HL-60 (cell line): ENCODE measurements at regions not wholly inside any gene's neighbourhood (a gene's known extent, or its start where the extent isn't known, plus 50 kb on each side); places are given as distances from the start of the nearest gene placed in this dataset.
"Not testable (repeated sequence)": the region's sequence is repeated elsewhere in the genome, so short reads cannot be mapped to it uniquely, and the experiment has no call there.

Experiments used
- DNase-seq, 2 experiments: peaks; one replicate each; pipeline ENCODE4 v3.0.0-alpha.2; 2010 to 2020; ENCODE audit warnings: low read depth in 1 of 2, low spot score in 1 of 2
- H3K27ac ChIP-seq: fragments of 250-450 bp; sonication (Bioruptor Pico); replicated peaks from 2 replicates; pipeline ENCODE4 v1.5.1; 2020; ENCODE audit warnings: mild to moderate bottlenecking, moderate library complexity
- H3K27me3 ChIP-seq: fragments of 250-450 bp; sonication (Bioruptor Pico); 2 replicates; pipeline ENCODE4 v1.5.1; 2021; ENCODE audit warnings: mild to moderate bottlenecking, moderate library complexity; ENCODE audit not compliant: insufficient read depth, poor library complexity, severe bottlenecking
- H3K4me3 ChIP-seq: replicated peaks from 2 replicates; pipeline ENCODE4 v1.5.1; 2011; ENCODE audit warnings: mild to moderate bottlenecking, control low read depth, low read length; ENCODE audit not compliant: insufficient read depth
- GABPA ChIP-seq: IDR thresholded peaks from 2 replicates; pipeline ENCODE4 v1.6.1; 2012; ENCODE audit warnings: low read depth
- POLR2AphosphoS5 ChIP-seq: IDR thresholded peaks from 2 replicates; pipeline ENCODE4 v1.6.1; 2012; ENCODE audit warnings: low read depth
- SPI1 ChIP-seq: IDR thresholded peaks from 2 replicates; pipeline ENCODE4 v1.6.1; 2012; ENCODE audit warnings: low read depth, mild to moderate bottlenecking, borderline replicate concordance
- TF ChIP-seq, protein P1 (sequence below): IDR thresholded peaks from 2 replicates; pipeline ENCODE4 v1.6.1; 2012; ENCODE audit warnings: low read depth; ENCODE audit not compliant: insufficient replicate concordance
- TF ChIP-seq, protein P2 (sequence below): IDR thresholded peaks from one replicate; pipeline ENCODE4 v1.5.1; 2011; ENCODE audit warnings: low read length, control low read depth, inconsistent platforms; ENCODE audit not compliant: insufficient read depth

- Histone ChIP-seq H3K27me3 (no peaks in the 10 kb centered on the region), H3K4me3 (no peak overlapping the region), H3K27ac (no peak overlapping the region)
- no peak for DNase-seq
- TF ChIP-seq GABPA (no peak), POLR2AphosphoS5 (no peak), SPI1 (no peak)
- TF ChIP-seq, protein P1, sequence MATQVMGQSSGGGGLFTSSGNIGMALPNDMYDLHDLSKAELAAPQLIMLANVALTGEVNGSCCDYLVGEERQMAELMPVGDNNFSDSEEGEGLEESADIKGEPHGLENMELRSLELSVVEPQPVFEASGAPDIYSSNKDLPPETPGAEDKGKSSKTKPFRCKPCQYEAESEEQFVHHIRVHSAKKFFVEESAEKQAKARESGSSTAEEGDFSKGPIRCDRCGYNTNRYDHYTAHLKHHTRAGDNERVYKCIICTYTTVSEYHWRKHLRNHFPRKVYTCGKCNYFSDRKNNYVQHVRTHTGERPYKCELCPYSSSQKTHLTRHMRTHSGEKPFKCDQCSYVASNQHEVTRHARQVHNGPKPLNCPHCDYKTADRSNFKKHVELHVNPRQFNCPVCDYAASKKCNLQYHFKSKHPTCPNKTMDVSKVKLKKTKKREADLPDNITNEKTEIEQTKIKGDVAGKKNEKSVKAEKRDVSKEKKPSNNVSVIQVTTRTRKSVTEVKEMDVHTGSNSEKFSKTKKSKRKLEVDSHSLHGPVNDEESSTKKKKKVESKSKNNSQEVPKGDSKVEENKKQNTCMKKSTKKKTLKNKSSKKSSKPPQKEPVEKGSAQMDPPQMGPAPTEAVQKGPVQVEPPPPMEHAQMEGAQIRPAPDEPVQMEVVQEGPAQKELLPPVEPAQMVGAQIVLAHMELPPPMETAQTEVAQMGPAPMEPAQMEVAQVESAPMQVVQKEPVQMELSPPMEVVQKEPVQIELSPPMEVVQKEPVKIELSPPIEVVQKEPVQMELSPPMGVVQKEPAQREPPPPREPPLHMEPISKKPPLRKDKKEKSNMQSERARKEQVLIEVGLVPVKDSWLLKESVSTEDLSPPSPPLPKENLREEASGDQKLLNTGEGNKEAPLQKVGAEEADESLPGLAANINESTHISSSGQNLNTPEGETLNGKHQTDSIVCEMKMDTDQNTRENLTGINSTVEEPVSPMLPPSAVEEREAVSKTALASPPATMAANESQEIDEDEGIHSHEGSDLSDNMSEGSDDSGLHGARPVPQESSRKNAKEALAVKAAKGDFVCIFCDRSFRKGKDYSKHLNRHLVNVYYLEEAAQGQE = no peak
- TF ChIP-seq, protein P2, sequence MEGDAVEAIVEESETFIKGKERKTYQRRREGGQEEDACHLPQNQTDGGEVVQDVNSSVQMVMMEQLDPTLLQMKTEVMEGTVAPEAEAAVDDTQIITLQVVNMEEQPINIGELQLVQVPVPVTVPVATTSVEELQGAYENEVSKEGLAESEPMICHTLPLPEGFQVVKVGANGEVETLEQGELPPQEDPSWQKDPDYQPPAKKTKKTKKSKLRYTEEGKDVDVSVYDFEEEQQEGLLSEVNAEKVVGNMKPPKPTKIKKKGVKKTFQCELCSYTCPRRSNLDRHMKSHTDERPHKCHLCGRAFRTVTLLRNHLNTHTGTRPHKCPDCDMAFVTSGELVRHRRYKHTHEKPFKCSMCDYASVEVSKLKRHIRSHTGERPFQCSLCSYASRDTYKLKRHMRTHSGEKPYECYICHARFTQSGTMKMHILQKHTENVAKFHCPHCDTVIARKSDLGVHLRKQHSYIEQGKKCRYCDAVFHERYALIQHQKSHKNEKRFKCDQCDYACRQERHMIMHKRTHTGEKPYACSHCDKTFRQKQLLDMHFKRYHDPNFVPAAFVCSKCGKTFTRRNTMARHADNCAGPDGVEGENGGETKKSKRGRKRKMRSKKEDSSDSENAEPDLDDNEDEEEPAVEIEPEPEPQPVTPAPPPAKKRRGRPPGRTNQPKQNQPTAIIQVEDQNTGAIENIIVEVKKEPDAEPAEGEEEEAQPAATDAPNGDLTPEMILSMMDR = no peak
Observed at GRCh38 chr6:74713941-74714340, 491.9 kb downstream of the COL12A1 start.

GRCh38 chr6:74705451-74705850, 500.4 kb downstream of the COL12A1 start:
- Histone ChIP-seq H3K27me3 (no peaks in the 10 kb centered on the region), H3K27ac (no peak overlapping the region), H3K4me3 (no peak overlapping the region)
- DNase-seq = no peak
- TF ChIP-seq, protein P1 = no peak
- TF ChIP-seq SPI1 (no peak), POLR2AphosphoS5 (no peak), GABPA (no peak)
- TF ChIP-seq, protein P2 = no peak

DNA sequence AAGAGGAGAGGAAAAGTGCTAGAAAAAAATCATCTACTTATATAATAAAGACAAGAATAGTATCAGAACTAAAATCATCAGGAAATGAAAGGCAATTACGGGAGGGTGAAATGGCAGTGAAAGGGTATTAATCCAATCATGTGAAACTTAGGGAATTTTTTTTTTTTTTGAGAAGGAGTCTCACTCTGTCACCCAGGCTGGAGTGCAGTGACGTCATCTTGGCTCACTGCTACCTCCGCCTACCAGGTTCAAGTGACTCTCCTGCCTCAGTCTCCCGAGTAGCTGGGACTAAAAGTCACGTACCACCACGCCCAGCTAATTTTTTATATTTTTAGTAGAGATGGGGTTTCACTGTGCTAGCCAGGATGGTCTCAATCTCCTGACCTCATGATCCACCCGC, 501.3 kb downstream of the COL12A1 start:
- H3K27me3 ChIP-seq, DNase-seq, H3K4me3 ChIP-seq, H3K27ac ChIP-seq: not testable (repeated sequence)

GRCh38 chr6:74690365-74690764, 515.5 kb downstream of the COL12A1 start:
- TF ChIP-seq GABPA = no peak
- TF ChIP-seq SPI1 = no peak
- TF ChIP-seq POLR2AphosphoS5 = no peak
- TF ChIP-seq, protein P1 = no peak
- TF ChIP-seq, protein P2 = no peak
- Histone ChIP-seq H3K4me3 (no peak overlapping the region), H3K27me3 (no peaks in the 10 kb centered on the region), H3K27ac (no peak overlapping the region)
- no peak for DNase-seq
